CMK (cell line): ENCODE measurements at regions not wholly inside any gene's neighbourhood (a gene's known extent, or its start where the extent isn't known, plus 50 kb on each side); places are given as distances from the start of the nearest gene placed in this dataset.

Experiments
- DNase-seq: peaks from one replicate; pipeline ENCODE4 v3.0.0-alpha.2; 2010; ENCODE audit warnings: low read depth

DNA sequence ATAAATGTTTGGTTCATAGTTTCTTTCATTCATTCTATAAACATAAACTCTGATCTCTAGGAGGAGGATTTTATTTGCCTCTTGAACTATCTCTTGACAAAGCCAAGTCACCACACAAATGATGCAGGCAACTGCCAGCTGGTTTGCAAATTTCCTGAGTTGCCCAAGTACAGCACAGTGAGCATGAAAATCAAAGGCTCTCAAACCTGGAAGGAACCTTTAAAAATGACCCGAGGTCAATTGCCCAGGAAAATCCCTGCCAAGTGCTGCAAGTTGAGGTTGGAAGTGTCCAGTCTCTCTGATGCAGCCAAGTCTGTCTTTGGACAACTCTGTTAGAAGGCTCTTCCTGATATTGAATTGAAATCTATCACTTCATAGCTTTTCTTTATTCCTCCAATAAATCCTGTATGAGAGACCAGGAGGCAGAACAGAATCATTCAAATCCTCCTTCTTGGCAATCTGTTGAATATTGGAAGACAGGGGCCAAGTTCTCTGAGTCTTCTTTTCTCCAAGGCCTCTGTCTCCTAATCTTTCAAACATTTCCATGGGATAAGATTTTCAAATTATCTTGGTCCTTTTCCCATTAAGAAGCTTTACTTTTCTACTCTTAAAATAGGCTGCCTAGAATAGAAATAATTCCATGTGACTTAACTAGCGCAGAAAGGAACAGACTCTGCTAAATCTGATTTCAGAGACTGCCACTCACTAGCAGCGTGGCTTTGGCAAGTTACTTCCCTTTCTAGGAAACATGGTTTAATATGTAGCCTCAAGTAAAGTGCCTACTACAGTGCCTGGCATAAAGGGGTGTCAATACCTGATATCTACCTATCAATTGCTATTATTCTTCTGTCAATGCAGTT lies 159.2 kb downstream of the SNX18 start:
- no peak for DNase-seq

DNA sequence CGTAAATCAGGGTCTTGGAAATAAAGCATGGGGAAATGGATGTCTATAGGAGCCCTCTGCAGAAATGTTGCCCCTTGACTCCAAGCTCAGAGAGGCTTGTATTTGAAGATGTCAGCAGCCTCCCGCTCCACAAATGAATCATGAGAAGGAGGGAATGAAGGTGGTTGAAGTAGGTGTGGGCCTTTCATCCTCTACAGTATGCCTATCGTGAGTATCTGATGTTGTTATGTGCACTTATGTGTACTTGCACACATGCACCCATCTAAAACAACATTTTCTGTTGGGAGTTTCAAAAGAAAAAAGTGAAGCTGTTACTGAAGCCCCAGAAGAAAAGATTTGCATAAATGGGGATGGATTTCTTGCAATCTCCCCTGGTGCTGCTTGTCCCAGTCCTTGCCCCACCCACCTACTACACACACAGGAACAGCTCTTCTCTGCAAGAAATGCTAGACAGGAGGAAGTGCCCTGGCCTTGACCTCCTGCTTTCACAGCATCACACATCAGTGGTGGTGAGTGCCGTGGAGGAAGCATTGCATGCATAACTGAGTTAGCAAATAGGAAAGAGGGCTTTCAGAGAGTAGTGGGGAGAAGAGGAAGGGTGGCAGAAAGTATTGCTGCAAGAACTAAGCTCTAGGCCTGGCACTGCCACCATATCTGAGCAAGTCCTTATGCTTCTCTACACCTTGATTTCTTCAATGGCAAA lies 156.1 kb downstream of the SNX18 start:
- DNase-seq = peak; percentile 7

DNA sequence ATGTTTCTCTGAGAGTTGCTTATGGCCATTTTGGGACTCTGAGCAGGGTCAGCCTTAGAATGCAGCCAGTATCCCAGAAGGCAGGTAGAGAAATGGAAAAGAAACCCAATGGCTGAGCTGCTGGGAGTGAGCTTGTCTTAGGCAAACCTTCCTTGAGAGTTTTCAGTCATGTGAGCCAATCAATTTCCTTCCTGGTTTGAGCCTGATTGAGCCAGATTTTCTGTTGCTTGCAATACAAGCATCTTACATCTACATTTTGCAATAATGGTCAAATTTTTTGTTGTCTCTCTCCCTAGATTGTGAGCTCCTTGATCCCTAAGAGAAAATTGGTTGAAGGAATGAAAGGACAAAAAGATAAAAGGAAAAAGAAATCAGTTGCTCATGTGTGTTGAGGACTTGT lies 155.3 kb downstream of the SNX18 start:
- DNase-seq = no peak

DNA sequence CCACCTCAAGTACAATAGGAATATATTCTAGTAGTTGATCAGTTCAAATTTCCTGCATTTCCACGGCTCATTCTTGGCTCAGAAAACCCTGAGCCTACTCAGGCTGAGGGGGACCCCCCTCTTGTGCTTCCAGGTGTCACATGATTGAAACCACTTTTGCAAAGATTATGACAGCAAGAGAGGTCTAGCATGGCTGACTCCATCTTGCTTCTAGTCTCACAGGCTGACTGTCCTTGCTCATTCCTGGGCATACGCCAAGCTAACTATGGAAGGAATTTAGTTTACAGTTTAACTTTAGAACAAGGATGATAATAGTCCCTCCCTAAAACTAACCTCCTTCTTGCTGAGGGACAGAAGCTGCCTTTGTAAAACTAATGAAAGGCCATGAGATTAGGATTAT lies 154.1 kb downstream of the SNX18 start:
- DNase-seq = no peak

DNA sequence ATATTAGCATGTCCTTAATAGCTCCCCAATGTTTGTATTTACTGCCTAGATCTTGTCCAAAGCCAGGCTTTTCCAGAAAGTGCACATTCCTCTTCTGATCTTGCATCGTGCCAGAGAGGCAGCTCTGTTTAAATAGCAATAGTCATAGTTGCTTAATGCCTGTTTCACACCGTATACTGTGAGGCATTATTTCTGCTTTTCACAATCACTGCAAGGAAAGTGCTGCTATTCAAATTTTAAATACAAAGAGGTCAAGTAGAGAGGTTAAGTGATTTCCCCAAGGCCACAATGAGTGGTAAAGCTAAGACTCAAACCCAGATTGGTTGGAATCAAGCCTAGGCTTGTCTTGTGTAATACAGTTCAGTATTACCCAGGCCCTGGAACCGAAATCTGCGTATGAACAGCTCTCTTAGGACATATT lies 153.6 kb downstream of the SNX18 start:
- no peak for DNase-seq

DNA sequence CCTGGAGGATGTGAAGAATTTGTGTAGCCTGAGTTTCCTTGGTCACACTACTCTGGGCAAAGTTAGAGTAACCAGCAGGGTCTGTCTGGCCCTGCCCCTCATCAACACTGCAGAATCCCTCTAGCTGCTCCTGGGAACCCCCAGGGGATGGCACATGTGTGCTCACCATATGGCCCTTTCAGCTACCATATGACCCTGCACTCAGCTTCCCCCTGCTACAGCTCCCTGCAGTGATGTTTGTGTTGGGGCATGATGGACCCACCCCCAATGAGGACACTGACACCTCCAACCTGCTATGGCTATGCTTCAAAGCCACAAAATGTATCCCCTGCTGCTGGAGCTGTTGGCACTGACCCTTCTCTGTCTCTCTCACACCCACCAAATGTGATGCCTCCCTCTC lies 152.7 kb downstream of the SNX18 start:
- DNase-seq = no peak

DNA sequence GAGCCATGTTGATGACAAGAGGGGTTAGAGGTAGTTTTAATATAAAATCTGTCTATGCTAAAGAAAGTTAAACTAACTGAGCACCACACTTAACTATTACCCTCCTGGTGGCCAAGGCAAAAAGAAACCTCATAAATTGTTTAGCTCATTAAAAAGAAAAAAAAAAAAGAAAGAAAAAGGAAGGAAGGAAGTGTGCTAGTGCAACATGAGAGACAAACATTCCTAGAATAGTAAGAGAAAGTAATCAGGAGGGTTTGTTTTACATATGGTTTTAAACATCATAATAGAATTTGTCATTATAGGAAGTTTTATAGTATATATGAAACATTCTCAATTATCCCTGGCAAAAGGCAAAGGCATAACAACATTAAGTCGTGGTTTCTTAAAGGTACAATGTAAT lies 152.3 kb downstream of the SNX18 start:
- DNase-seq = no peak

DNA sequence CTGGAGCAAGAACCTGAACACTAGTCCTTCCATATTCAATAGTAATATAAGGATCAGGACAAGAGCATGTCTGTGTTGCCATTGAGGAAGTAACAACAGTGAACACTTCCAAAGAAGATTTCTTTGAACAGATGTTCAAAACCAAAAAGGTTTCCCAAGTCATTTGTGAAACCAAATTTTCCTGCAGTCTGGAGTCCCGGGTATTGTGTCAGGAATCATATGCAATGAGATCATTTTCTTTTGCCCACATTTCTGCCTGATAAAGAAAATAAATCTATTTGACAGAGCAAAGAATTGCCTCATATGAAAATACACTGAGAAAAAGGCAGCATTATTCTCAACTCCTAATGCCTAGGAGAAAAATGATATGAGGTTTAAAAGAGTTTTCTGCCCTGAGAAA lies 151.7 kb downstream of the SNX18 start:
- no peak for DNase-seq

DNA sequence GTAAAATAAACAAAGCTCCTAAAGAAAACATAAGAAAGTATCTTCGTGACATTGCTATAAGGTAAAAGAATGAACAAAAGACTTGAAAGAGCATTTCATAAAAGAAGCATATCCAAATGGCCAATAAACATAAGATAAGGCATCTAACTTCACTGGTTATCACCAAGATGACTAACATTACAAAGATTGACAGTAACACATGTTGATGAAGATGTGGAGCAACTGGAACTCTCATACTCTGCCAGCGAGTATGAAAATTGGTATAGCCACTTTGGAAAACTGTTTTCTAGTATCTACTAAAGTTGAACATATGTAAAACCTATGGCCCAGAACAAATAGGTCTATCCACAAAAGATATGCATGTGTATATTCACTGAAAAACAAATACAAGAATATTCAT lies 150.5 kb downstream of the SNX18 start:
- DNase-seq = no peak

DNA sequence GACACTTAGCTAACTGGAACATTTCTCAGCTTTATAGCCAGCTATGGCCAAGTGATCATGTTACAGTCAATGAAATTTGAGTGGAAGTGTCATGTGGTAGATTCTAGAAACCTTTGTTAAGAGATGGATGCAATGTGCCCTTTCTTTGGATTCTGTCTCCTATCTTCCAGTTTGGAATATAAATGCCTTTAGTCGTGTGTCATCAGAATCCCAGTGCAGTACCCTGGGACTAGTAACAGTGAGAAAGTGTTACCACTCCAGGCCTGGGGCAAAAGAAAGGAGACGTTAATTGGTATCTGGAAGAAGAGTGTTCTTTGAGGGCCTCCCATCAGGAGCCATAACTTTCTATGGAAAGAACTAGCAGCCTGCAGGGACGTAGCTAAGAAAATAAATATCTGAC lies 149.6 kb downstream of the SNX18 start:
- DNase-seq = no peak

DNA sequence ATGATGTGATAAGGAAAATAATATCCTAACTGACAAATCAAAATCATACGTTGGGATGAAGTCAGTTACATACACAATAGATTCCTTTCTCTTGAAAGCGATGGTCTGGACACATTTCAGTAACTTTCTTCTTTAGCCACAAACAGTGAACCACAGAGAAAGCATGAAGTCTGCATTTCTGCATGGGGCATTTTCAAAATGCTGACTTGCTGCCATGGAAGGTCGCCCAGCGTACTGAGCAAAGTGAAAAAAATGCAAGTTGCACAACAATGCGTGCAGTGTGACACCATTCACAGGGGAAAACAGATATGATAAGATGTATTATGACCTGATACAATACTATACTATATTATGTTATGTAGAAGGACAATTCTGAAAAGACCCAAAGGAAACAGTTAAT lies 146.3 kb downstream of the SNX18 start:
- no peak for DNase-seq

DNA sequence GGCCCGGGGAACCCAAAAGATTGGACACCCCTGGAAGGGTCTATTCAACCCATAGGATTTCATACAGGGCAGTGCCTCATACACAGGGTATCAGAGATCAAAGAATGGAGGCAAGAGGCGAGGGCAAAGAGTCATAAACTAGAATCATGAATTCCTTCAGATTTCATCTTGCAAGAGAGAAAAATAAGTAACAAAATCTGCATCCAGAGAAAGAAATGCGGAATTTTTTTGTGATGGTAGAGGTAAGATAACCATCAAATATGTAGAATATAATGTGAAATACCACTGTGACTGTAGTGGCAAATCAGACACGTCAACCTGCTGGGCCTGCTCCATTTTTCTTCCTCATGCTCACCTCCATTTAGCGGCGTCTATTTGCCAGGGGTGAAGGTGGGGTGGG lies 143.6 kb downstream of the SNX18 start:
- no peak for DNase-seq

DNA sequence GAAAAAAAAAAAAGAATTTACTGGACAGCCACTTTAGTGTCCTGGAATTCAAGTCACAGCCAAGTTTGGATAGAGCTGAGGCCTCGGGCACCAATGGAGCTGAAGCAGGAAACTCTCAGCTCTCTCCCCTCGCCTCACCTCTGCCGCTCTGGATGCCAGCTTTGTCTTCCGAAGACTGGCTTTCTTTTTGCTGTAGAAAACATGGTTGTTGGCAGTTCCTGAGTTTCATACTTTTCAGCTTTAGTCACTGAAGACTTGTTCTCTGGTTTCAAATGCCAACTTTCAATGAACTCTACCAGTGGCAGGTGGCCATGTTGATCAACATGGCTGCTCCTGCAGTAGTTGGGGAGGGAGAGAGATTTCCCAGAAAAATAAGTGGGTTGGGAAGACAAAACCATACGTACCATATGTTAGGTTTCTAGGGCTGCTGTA lies 142.2 kb downstream of the SNX18 start:
- no peak for DNase-seq

DNA sequence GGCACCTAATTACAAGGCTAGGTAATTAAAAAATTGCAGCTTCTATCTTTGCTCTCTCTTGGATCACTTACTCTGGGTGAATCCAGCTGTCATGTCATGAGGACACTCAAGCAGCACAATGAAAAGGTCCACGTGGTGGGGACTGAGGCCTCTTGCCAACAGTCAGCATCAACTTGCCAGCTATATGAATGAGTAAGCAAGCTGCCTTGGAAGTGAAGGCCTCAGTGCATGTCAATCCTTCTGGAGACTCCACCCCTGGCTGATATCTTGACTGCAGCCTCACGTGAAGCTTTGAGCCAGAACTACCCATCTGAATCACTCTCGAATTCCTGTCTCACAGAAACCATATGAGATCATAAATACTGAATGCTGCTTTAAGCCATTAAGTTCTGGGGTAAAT lies 140.5 kb downstream of the SNX18 start:
- no peak for DNase-seq

DNA sequence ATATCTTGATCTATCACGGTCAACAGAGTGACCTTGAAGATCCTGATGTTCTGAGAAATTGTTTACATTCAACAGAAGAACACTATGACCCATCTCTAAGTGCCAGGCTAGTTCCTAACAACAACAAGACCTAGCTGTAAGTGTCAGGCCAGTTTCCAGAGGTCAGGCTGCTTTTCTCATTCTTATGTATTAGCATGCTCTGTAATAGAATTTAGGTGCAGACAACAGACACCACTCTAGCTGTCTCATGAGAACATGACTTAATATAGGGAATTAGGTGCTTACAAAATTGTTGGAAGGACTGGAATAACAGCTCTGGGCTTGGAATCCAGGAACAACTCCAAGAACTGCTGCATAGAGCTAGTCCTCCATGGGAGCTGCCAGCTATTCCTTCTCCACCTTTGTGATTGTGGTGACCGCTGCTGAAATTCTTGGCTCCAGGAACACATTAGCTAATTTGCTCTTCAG lies 138.7 kb downstream of the SNX18 start:
- no peak for DNase-seq

DNA sequence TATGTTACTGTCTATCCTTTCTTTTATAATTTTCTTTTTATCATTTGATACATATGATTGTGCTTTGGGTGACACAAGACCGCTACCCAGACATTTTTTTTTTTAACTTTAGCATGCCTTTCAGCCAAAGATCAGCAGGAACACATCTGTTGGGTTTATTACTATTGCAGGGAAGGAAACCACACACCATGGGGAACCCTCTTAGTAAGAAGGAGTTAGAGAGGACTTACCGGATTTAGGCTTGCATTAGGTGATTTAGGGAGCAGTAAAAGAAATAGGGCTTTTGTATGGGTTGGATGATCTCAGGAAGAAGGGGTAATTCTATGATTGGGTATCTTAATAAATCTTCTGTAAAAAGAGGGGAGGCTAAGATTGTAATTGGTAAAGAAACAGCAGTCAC lies 138.2 kb downstream of the SNX18 start:
- no peak for DNase-seq

DNA sequence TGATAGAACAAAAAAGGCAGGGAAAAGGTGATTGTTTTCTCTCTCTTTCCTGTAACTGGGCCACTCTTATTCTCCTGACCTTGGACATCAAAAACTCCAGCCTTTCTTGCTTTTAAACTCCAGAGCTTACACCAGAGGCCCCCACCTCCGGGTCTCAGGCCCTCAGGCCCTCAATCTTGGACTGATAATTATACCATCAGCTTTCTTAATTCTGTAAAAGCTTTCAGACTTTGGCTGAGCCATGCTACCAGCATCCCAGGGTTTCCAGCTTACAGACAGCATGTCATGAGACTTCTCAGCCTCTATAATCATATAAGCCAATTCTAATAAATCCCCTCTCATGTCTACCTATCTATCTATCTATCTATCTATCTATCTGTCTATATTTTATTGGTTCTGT lies 137.7 kb downstream of the SNX18 start:
- DNase-seq = no peak

DNA sequence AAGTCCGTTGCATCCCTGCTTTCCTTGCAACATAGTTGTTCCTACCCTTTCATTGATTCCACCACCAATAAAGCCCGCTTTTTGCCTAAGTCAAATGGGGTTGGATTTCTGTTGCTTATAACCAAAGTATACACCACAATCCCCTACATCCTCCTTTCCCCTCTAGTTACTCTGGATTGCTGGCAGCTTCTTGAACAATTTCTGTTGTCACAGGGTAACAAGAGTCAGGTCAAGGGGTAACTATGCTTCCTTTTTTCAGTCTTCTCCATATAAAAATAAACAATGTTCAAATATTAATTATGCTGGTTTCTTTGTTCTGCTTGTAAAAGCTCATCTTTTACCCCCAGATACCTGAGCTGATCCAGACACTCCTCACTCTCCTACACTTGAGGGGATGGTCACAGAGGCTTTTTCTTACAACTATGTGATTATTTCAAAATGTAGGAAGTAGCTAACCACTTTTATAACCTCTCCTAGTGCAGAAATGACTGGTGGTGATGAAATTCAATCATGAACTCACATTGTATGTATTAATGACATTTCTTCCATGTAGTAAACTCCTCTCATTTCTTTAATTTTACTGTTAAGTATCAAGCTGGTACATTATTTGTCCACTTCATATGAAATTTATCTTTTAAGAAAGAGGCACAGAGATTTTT lies 136.5 kb downstream of the SNX18 start:
- DNase-seq = no peak

DNA sequence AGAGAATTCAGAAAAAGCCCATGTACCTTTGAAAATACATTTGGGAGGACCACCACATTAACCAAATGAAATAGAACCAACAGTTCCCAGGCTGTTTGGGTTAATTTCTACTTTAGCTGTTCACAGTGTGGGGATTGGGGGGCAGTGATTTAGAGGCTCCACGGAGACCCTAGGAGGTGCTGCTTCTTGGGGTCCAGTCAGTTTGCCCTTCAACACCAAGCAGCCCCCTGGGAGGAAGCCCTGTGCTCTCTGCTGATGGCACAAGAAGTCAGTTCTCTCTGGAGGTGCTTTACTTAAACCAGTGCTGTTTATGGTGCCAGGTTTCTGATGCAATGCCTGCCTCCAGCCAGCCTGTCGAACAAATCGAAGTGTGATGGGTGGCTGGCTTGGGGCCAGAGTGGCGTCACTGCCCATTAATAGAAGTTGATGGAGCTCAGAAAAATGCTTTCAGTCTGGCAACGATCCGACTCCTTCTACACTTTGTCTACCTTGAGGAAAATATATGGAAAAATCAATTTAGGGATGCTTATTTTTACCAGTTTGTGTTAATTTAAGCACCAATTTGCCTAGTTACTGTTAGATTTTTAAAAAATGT lies 134.0 kb downstream of the SNX18 start:
- no peak for DNase-seq

DNA sequence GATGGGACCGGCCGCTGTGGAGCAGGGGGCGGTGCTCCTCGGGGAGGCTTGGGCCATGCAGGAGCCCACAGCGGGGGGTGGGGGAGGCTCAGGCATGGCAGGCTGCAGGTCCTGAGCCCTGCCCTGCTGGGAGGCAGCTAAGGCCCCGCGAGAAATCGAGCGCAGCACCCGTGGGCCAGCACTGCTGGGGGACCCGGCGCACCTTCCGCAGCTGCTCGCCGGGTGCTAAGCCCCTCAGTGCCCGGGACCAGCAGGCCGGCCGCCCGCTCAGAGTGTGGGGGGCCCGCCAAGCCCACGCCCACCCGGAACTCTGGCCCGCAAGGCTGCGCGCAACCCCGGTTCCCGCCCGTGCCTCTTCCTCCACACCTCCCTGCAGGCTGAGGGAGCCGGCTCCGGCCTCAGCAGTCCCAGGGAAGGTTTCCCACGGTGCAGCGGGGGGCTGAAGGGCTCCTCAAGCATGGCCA lies 131.5 kb downstream of the SNX18 start:
- no peak for DNase-seq

DNA sequence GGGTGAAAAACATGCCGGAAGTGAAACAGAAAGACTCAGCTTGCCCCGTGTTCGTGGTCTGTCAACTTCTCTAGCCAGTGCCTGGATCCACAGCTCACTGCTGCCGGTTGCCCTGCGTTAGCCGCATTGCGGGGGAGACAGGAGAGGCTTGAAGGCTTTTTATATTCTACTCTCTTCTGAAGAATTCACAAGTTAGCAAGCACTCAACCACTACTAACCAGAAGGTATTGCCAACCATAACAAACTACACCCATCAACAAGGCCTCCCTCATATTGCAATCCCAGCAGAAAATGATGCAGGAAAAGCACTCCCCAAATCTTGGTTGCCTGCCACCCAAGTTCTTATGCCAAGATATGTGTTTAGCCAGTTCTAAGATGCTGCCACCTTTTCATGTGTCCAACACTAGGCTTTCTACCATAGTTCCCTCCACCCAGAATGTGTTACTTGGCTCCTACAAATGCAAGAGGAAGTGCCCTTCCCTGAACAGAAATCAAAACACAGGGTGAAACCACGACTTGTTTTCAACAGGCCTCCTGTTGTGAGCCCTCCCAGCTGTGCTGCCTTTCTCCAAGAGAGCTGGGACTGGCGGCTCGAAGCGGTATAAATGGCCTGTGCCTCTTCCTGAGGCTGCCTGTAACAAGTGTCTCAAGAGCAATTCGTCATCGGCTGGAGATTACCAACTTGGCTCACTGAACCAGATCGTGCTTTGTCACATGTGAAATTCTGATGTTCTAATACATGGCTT lies 129.0 kb downstream of the SNX18 start:
- DNase-seq = peak; percentile 27

DNA sequence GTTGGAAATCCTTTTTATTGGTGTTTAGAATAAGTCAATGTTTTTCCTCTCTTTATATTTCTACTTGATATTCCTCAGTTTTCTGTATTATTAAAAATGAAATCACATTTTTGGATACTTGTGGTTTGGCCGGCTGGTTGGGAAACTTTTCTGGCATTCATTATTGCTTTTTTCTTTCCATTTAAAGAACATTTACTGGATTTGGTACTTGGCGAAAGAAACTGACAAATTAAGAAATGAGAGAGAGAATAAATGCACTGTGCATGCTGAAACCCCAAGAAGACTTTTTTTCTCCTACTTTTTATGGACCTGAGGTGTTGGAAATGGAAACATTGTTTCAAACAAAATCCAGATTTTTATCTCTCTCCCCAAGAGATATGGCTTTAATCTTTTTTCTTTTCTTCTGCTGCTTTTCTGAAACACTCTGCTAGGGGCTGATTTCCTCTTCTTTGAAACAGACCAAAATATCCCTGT lies 128.4 kb downstream of the SNX18 start:
- no peak for DNase-seq
